NB4 (cell line): ENCODE measurements at regions not wholly inside any gene's neighbourhood (a gene's known extent, or its start where the extent isn't known, plus 50 kb on each side); places are given as distances from the start of the nearest gene placed in this dataset.

Experiments used
- DNase-seq: peaks from one replicate; pipeline ENCODE4 v3.0.0; 2010; ENCODE audit warnings: low read depth
- H3K4me3 ChIP-seq: one replicate; pipeline ENCODE4 v1.5.1; 2011; ENCODE audit warnings: mild to moderate bottlenecking, low read depth, low read length, moderate library complexity
- CTCF ChIP-seq: IDR thresholded peaks from one replicate; pipeline ENCODE4 v1.5.1; 2012; ENCODE audit warnings: low read depth, low read length
- MYC ChIP-seq: IDR thresholded peaks from 2 replicates; pipeline ENCODE4 v1.6.1; 2011; ENCODE audit warnings: low read depth, low read length
- POLR2A ChIP-seq: IDR thresholded peaks from 2 replicates; pipeline ENCODE4 v1.6.1; 2011; ENCODE audit warnings: mild to moderate bottlenecking; ENCODE audit not compliant: insufficient read length; ENCODE audit errors: extremely low read depth
- TF ChIP-seq, protein P1 (sequence below): IDR thresholded peaks from 2 replicates; pipeline ENCODE4 v1.6.1; 2011; ENCODE audit warnings: low read depth, low read length

GRCh38 chr4:33323393-33323792 is 2603.2 kb downstream of the PCDH7 start:
- no peak for DNase-seq
- TF ChIP-seq POLR2A (no peak), CTCF (no peak), MYC (no peak)
- TF ChIP-seq, protein P1, sequence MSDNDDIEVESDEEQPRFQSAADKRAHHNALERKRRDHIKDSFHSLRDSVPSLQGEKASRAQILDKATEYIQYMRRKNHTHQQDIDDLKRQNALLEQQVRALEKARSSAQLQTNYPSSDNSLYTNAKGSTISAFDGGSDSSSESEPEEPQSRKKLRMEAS, result no peak
- no peak overlapping the region for H3K4me3 ChIP-seq

- DNase-seq, result no peak
- TF ChIP-seq MYC (no peak), CTCF (no peak), POLR2A (no peak)
- TF ChIP-seq, protein P1, result no peak
- H3K4me3 ChIP-seq, result no peak overlapping the region
Observed at GRCh38 chr4:33334416-33334815, 2614.2 kb downstream of the PCDH7 start.

GRCh38 chr4:33339762-33340161 is 2619.6 kb downstream of the PCDH7 start:
- TF ChIP-seq, protein P1, result no peak
- no peak for TF ChIP-seq CTCF
- no peak for TF ChIP-seq POLR2A
- no peak for DNase-seq

DNA sequence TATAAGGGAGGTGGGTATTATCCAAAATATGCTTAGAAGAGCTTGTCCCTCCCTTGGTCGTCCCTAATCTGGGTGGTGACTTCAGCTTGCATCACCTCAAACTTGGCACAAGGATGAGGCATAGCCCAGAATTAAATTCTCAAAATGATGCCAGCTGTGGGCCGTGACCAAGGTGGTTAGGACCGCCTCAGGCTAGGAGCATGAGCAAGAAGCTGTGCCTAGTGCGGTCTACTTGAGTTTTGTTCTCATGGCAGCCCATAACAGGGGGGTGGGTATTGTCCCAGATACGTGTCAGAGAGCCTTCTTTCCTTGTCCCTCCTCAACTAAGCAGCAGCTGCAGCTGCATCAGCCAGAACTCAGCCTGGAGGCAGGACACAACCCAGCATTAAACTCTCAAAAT is 2620.0 kb downstream of the PCDH7 start:
- no peak overlapping the region for H3K4me3 ChIP-seq
- TF ChIP-seq CTCF, result no peak
- TF ChIP-seq, protein P1, result no peak
- no peak for TF ChIP-seq POLR2A
- no peak for TF ChIP-seq MYC
- no peak for DNase-seq

More at GRCh38 chr4:33339762-33340161, 2619.6 kb downstream of the PCDH7 start:
- H3K4me3 ChIP-seq, result no peak overlapping the region

- no peak overlapping the region for H3K4me3 ChIP-seq
- TF ChIP-seq POLR2A (no peak), CTCF (no peak), MYC (no peak)
- TF ChIP-seq, protein P1, result no peak
- no peak for DNase-seq
Observed at GRCh38 chr4:33349376-33349775, 2629.2 kb downstream of the PCDH7 start.

DNA sequence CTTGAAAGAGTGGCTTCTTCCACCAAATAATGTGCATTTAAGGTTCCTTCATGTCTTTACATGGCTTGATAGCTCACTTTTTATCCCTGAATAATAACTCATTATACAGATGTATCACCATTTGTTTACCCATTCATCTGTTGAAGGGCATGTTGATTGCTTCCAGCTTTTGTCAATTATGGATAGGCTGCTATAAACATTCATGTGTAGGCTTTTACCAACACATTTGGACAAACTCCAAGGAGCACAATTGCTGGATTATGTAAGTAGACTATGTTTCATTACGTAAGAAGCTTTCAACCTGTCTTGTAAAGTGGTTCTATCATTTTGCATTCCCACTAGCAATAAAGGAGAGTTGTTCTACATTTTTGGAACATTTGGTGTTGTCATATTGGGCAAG is 2637.0 kb downstream of the PCDH7 start:
- no peak overlapping the region for H3K4me3 ChIP-seq
- DNase-seq, result no peak
- TF ChIP-seq MYC, result no peak
- no peak for TF ChIP-seq POLR2A
- TF ChIP-seq CTCF, result no peak
- TF ChIP-seq, protein P1, result no peak
